ENCODE measurements at regions not wholly inside any gene's neighbourhood (a gene's known extent, or its start where the extent isn't known, plus 50 kb on each side); places are given as distances from the start of the nearest gene placed in this dataset.

- no peak for DNase-seq (ENCODE audit: low spot score)
Measured at GRCh38 chr10:107701943-107702342, 537.4 kb upstream of the SORCS1 start.

GRCh38 chr10:107692072-107692471 is 527.6 kb upstream of the SORCS1 start:
- no peak for DNase-seq (ENCODE audit: low spot score)

GRCh38 chr10:107689323-107689722 is 524.8 kb upstream of the SORCS1 start:
- no peak for DNase-seq (ENCODE audit: low spot score)

GRCh38 chr10:107687701-107688100 is 523.2 kb upstream of the SORCS1 start:
- no peak for DNase-seq (ENCODE audit: low spot score)

GRCh38 chr10:107686095-107686494 is 521.6 kb upstream of the SORCS1 start:
- DNase-seq (ENCODE audit: low spot score): no peak

GRCh38 chr10:107671960-107672359 is 507.5 kb upstream of the SORCS1 start:
- DNase-seq (ENCODE audit: low spot score): no peak

GRCh38 chr10:107666214-107666613 is 501.7 kb upstream of the SORCS1 start:
- no peak for DNase-seq (ENCODE audit: low spot score)

GRCh38 chr10:107665459-107665858 is 501.0 kb upstream of the SORCS1 start:
- DNase-seq (ENCODE audit: low spot score): no peak

GRCh38 chr10:107657851-107658250 is 493.3 kb upstream of the SORCS1 start:
- no peak for DNase-seq (ENCODE audit: low spot score)

GRCh38 chr10:107656932-107657331 is 492.4 kb upstream of the SORCS1 start:
- DNase-seq (ENCODE audit: low spot score): no peak

- no peak for DNase-seq (ENCODE audit: low spot score)
Measured at GRCh38 chr10:107653832-107654287, 489.4 kb upstream of the SORCS1 start.

- DNase-seq (ENCODE audit: low spot score): no peak
Measured at GRCh38 chr10:107650939-107651338, 486.4 kb upstream of the SORCS1 start.

GRCh38 chr10:107649249-107649648 is 484.7 kb upstream of the SORCS1 start:
- DNase-seq (ENCODE audit: low spot score): peak; percentile 2

GRCh38 chr10:107647462-107647861 is 483.0 kb upstream of the SORCS1 start:
- DNase-seq (ENCODE audit: low spot score): no peak

- DNase-seq (ENCODE audit: low spot score): no peak
Measured at GRCh38 chr10:107631876-107632275, 467.4 kb upstream of the SORCS1 start.

- no peak for DNase-seq (ENCODE audit: low spot score)
Measured at GRCh38 chr10:107626862-107627261, 462.4 kb upstream of the SORCS1 start.

- DNase-seq (ENCODE audit: low spot score): no peak
Measured at GRCh38 chr10:107623292-107623691, 458.8 kb upstream of the SORCS1 start.

- no peak for DNase-seq (ENCODE audit: low spot score)
Measured at GRCh38 chr10:107619139-107619538, 454.6 kb upstream of the SORCS1 start.

GRCh38 chr10:107618504-107618994 is 454.0 kb upstream of the SORCS1 start:
- DNase-seq (ENCODE audit: low spot score): no peak

- DNase-seq (ENCODE audit: low spot score): no peak
Measured at GRCh38 chr10:107616463-107617410, 452.2 kb upstream of the SORCS1 start.

GRCh38 chr10:107616031-107616430 is 451.5 kb upstream of the SORCS1 start:
- no peak for DNase-seq (ENCODE audit: low spot score)

- DNase-seq (ENCODE audit: low spot score): no peak
Measured at GRCh38 chr10:107614939-107615685, 450.6 kb upstream of the SORCS1 start.

GRCh38 chr10:107611115-107611514 is 446.6 kb upstream of the SORCS1 start:
- no peak for DNase-seq (ENCODE audit: low spot score)

Measured in hematopoietic multipotent progenitor cell treated with erythropoietin and hydrocortisone succinate and interleukin-3 and kit ligand, for 15 days (in vitro differentiated cells).